Muscle of leg (tissue), 3 donors: ENCODE measurements at regions not wholly inside any gene's neighbourhood (a gene's known extent, or its start where the extent isn't known, plus 50 kb on each side); places are given as distances from the start of the nearest gene placed in this dataset.
A peak's percentile ranks its signal among the peaks of the same experiment; 100 is the strongest.

Source experiments
- DNase-seq: peaks from one replicate; pipeline ENCODE4 v3.0.0; 2013
- H3K27ac ChIP-seq: one replicate; pipeline ENCODE4 v1.5.1; 2013; ENCODE audit warnings: mild to moderate bottlenecking, low read length, control low read depth
- H3K27me3 ChIP-seq: one replicate; pipeline ENCODE4 v1.6.1; 2013; ENCODE audit warnings: low read length; ENCODE audit not compliant: control insufficient read depth, insufficient read depth
- H3K36me3 ChIP-seq: one replicate; pipeline ENCODE4 v1.6.1; 2013; ENCODE audit warnings: low read length; ENCODE audit not compliant: control insufficient read depth, insufficient read depth
- H3K4me1 ChIP-seq: one replicate; pipeline ENCODE4 v1.6.1; 2013; ENCODE audit warnings: low read length; ENCODE audit not compliant: control insufficient read depth, insufficient read depth
- H3K4me3 ChIP-seq: one replicate; pipeline ENCODE4 v1.5.1; 2013; ENCODE audit warnings: low read length, control low read depth
- H3K9me3 ChIP-seq: replicated peaks from 2 replicates; pipeline ENCODE4 v1.6.1; 2013; ENCODE audit warnings: low read depth, low read length; ENCODE audit not compliant: control insufficient read depth
- WGBS: methylation state at CpG from one replicate; pipeline ENCODE4 v1.1.5; 2013; ENCODE audit warnings: missing lambda C conversion rate; ENCODE audit not compliant: insufficient coverage; 5-methylcytosine and 5-hydroxymethylcytosine counted together

GRCh38 chr2:236922061-236922460 is 163.6 kb upstream of the COPS8 start:
- WGBS = 96% methylated on average over 6 of the region's 7 CpGs
- no peaks in the 10 kb centered on the region for H3K27me3 ChIP-seq
- no peaks in the 10 kb centered on the region for H3K36me3 ChIP-seq
- no peak for DNase-seq
- H3K4me1 ChIP-seq = no peaks in the 10 kb centered on the region
- no peak overlapping the region for H3K27ac ChIP-seq
- no peaks in the 10 kb centered on the region for H3K9me3 ChIP-seq
- no peak overlapping the region for H3K4me3 ChIP-seq

- no peaks in the 10 kb centered on the region for H3K36me3 ChIP-seq
- no peaks in the 10 kb centered on the region for H3K27me3 ChIP-seq
- DNase-seq = peak; percentile 44
- no peak overlapping the region for H3K27ac ChIP-seq
- peaks cover 13% of the 10 kb centered on the region for H3K4me1 ChIP-seq
- no peaks in the 10 kb centered on the region for H3K9me3 ChIP-seq
- WGBS = 65% methylated on average over 5 of the region's 8 CpGs
- no peak overlapping the region for H3K4me3 ChIP-seq
Measured at GRCh38 chr2:236928380-236929037, 157.2 kb upstream of the COPS8 start.

- H3K36me3 ChIP-seq = no peaks in the 10 kb centered on the region
- peaks cover 2% of the 10 kb centered on the region for H3K27me3 ChIP-seq
- peaks cover 15% of the 10 kb centered on the region for H3K4me1 ChIP-seq
- peak; percentile 91 for DNase-seq
- WGBS = 22% methylated on average over 9 of the region's 9 CpGs
- no peak overlapping the region for H3K4me3 ChIP-seq
- no peaks in the 10 kb centered on the region for H3K9me3 ChIP-seq
- peak overlapping the region; percentile 75 for H3K27ac ChIP-seq
Measured at GRCh38 chr2:236932831-236933361, 152.8 kb upstream of the COPS8 start.

- 63% methylated on average over 2 of the region's 6 CpGs for WGBS
- no peaks in the 10 kb centered on the region for H3K9me3 ChIP-seq
- no peak for DNase-seq
- H3K4me1 ChIP-seq = peaks cover 13% of the 10 kb centered on the region
- no peak overlapping the region for H3K4me3 ChIP-seq
- no peak overlapping the region for H3K27ac ChIP-seq
- no peaks in the 10 kb centered on the region for H3K36me3 ChIP-seq
- H3K27me3 ChIP-seq = peaks cover 2% of the 10 kb centered on the region
Measured at GRCh38 chr2:236934166-236934565, 151.5 kb upstream of the COPS8 start.

- no peak for DNase-seq
- H3K4me3 ChIP-seq = no peak overlapping the region
- peaks cover 13% of the 10 kb centered on the region for H3K4me1 ChIP-seq
- no CpG with 5 or more reads among the region's 3 CpGs for WGBS
- H3K27ac ChIP-seq = no peak overlapping the region
- peaks cover 2% of the 10 kb centered on the region for H3K27me3 ChIP-seq
- H3K9me3 ChIP-seq = no peaks in the 10 kb centered on the region
- H3K36me3 ChIP-seq = no peaks in the 10 kb centered on the region
Measured at GRCh38 chr2:236934656-236935055, 151.0 kb upstream of the COPS8 start.

GRCh38 chr2:236935083-236935482 is 150.6 kb upstream of the COPS8 start:
- Histone ChIP-seq H3K9me3 (no peaks in the 10 kb centered on the region), H3K36me3 (no peaks in the 10 kb centered on the region), H3K27me3 (peaks cover 2% of the 10 kb centered on the region), H3K27ac (no peak overlapping the region), H3K4me1 (peaks cover 13% of the 10 kb centered on the region), H3K4me3 (no peak overlapping the region)
- WGBS = 78% methylated on average over 5 of the region's 5 CpGs
- no peak for DNase-seq

GRCh38 chr2:236935631-236936445 is 149.9 kb upstream of the COPS8 start:
- Histone ChIP-seq H3K9me3 (no peaks in the 10 kb centered on the region), H3K4me1 (peaks cover 13% of the 10 kb centered on the region), H3K36me3 (no peaks in the 10 kb centered on the region), H3K27ac (no peak overlapping the region), H3K4me3 (no peak overlapping the region), H3K27me3 (peaks cover 2% of the 10 kb centered on the region)
- DNase-seq = no peak
- 87% methylated on average over 3 of the region's 10 CpGs for WGBS

- H3K27me3 ChIP-seq = peaks cover 2% of the 10 kb centered on the region
- H3K27ac ChIP-seq = no peak overlapping the region
- H3K4me3 ChIP-seq = no peak overlapping the region
- DNase-seq = no peak
- H3K9me3 ChIP-seq = no peaks in the 10 kb centered on the region
- no CpG with 5 or more reads among the region's 7 CpGs for WGBS
- peaks cover 13% of the 10 kb centered on the region for H3K4me1 ChIP-seq
- no peaks in the 10 kb centered on the region for H3K36me3 ChIP-seq
Measured at GRCh38 chr2:236936446-236936940, 149.2 kb upstream of the COPS8 start.

GRCh38 chr2:236938126-236938525 is 147.6 kb upstream of the COPS8 start:
- 74% methylated on average over 3 of the region's 3 CpGs for WGBS
- Histone ChIP-seq H3K36me3 (no peaks in the 10 kb centered on the region), H3K4me3 (no peak overlapping the region), H3K4me1 (peaks cover 7% of the 10 kb centered on the region), H3K27me3 (peaks cover 2% of the 10 kb centered on the region), H3K9me3 (no peaks in the 10 kb centered on the region), H3K27ac (no peak overlapping the region)
- DNase-seq = no peak

GRCh38 chr2:236939271-236939670 is 146.4 kb upstream of the COPS8 start:
- no peak overlapping the region for H3K27ac ChIP-seq
- H3K4me1 ChIP-seq = no peaks in the 10 kb centered on the region
- H3K9me3 ChIP-seq = no peaks in the 10 kb centered on the region
- WGBS = 100% methylated on average over 1 of the region's 2 CpGs
- no peak for DNase-seq
- no peak overlapping the region for H3K4me3 ChIP-seq
- H3K36me3 ChIP-seq = no peaks in the 10 kb centered on the region
- peaks cover 4% of the 10 kb centered on the region for H3K27me3 ChIP-seq
